ENCODE measurements at regions not wholly inside any gene's neighbourhood (a gene's known extent, or its start where the extent isn't known, plus 50 kb on each side); places are given as distances from the start of the nearest gene placed in this dataset.

- Histone ChIP-seq H3K27me3 (ENCODE audit: control insufficient read depth, insufficient read depth, low read length) (no peaks in the 10 kb centered on the region), H3K4me1 (ENCODE audit: control insufficient read depth, insufficient read depth, low read length) (no peaks in the 10 kb centered on the region; the same call in 1 of the 2 replicates), H3K4me3 (ENCODE audit: low read depth in 2 of 2, low read length in 2 of 2) (no peak overlapping the region), H3K27ac (ENCODE audit: low read length) (no peak overlapping the region), H3K9me3 (ENCODE audit: control insufficient read depth, insufficient read depth, low read depth, low read length) (no peaks in the 10 kb centered on the region), H3K36me3 (ENCODE audit: control insufficient read depth, insufficient read depth, low read length) (no peaks in the 10 kb centered on the region)
- BruUV-seq (replicated peaks), result no TSS peak
- intact Hi-C loops (cut with micrococcal nuclease; ENCODE audit: unreplicated experiment), result no loop called here
- TF ChIP-seq, protein P1, sequence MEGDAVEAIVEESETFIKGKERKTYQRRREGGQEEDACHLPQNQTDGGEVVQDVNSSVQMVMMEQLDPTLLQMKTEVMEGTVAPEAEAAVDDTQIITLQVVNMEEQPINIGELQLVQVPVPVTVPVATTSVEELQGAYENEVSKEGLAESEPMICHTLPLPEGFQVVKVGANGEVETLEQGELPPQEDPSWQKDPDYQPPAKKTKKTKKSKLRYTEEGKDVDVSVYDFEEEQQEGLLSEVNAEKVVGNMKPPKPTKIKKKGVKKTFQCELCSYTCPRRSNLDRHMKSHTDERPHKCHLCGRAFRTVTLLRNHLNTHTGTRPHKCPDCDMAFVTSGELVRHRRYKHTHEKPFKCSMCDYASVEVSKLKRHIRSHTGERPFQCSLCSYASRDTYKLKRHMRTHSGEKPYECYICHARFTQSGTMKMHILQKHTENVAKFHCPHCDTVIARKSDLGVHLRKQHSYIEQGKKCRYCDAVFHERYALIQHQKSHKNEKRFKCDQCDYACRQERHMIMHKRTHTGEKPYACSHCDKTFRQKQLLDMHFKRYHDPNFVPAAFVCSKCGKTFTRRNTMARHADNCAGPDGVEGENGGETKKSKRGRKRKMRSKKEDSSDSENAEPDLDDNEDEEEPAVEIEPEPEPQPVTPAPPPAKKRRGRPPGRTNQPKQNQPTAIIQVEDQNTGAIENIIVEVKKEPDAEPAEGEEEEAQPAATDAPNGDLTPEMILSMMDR (IDR thresholded peaks at IDR 0.05), result no peak
- TF ChIP-seq SIN3A (IDR thresholded peaks at IDR 0.05; ENCODE audit: borderline replicate concordance, insufficient read depth, low read depth, low read length) (no peak), REST (IDR thresholded peaks at IDR 0.05; ENCODE audit: insufficient read depth in 1 of 2, low read depth in 2 of 2, low read length in 1 of 2) (no peak), POLR2AphosphoS5 (IDR thresholded peaks at IDR 0.05; ENCODE audit: low read depth, low read length) (no peak), TCF7L2 (IDR thresholded peaks at IDR 0.05; ENCODE audit: low read depth, low read length) (no peak)
- in situ Hi-C loops (cut with HindIII; ENCODE audit: low pct_unique_long_range_greater_than_20kb, low sequenced_read_pairs), result no loop called here
- ATAC-seq (no peak), DNase-seq (ENCODE audit: low read depth, low spot score) (no peak)
- CTCF ChIA-PET, result no interaction called here
- POLR2A ChIA-PET, result no interaction called here
These were observed 148.8 kb downstream of the NOC3L start for GRCh38 chr10:94213980-94214379.

DNA sequence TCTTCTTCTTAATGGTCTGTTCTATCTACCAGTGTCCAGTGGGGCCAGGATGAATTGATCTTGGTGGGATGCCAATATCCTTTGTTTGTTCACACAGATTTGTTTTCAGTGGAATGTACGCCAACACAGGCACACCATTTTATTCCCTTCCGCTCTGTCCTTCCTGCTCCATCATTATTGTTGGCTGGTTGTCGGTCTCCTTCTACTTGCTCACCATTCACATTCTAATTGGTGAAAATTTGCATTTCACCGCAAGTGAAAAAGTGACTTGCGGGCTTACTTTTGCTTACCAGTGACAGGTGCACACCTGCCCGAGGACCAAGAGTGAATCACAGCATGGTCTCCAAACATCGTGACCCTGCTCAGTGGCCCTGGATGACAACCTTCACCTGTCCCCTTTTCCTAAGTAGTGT lies 148.3 kb downstream of the NOC3L start:
- ChIA-PET POLR2A (no interaction called here), CTCF (no interaction called here)
- ATAC-seq (no peak), DNase-seq (ENCODE audit: low read depth, low spot score) (no peak)
- TF ChIP-seq TCF7L2 (IDR thresholded peaks at IDR 0.05; ENCODE audit: low read depth, low read length) (no peak), REST (IDR thresholded peaks at IDR 0.05; ENCODE audit: insufficient read depth in 1 of 2, low read depth in 2 of 2, low read length in 1 of 2) (no peak), POLR2AphosphoS5 (IDR thresholded peaks at IDR 0.05; ENCODE audit: low read depth, low read length) (no peak), SIN3A (IDR thresholded peaks at IDR 0.05; ENCODE audit: borderline replicate concordance, insufficient read depth, low read depth, low read length) (no peak)
- TF ChIP-seq, protein P1 (IDR thresholded peaks at IDR 0.05), result no peak
- H3K9me3 ChIP-seq (ENCODE audit: control insufficient read depth, insufficient read depth, low read depth, low read length), result no peaks in the 10 kb centered on the region
- H3K27ac ChIP-seq (ENCODE audit: low read length), result no peak overlapping the region
- no peaks in the 10 kb centered on the region for H3K27me3 ChIP-seq (ENCODE audit: control insufficient read depth, insufficient read depth, low read length)
- intact Hi-C loops (cut with micrococcal nuclease; ENCODE audit: unreplicated experiment) (no loop called here), in situ Hi-C loops (cut with HindIII; ENCODE audit: low pct_unique_long_range_greater_than_20kb, low sequenced_read_pairs) (no loop called here)
- H3K4me3 ChIP-seq (ENCODE audit: low read depth in 2 of 2, low read length in 2 of 2), result no peak overlapping the region
- H3K4me1 ChIP-seq (ENCODE audit: control insufficient read depth, insufficient read depth, low read length), result no peaks in the 10 kb centered on the region; the same call in 1 of the 2 replicates
- BruUV-seq (replicated peaks), result no TSS peak
- no peaks in the 10 kb centered on the region for H3K36me3 ChIP-seq (ENCODE audit: control insufficient read depth, insufficient read depth, low read length)
